SIG-M5 treated with dmso at 0.1 percent for 504 hours (cell line): ENCODE measurements at regions not wholly inside any gene's neighbourhood (a gene's known extent, or its start where the extent isn't known, plus 50 kb on each side); places are given as distances from the start of the nearest gene placed in this dataset.
"Not testable (repeated sequence)": the region's sequence is repeated elsewhere in the genome, so short reads cannot be mapped to it uniquely, and the experiment has no call there.

ENCODE experiments used
- DNase-seq: peaks from one replicate; lab custom pipeline; 2025; ENCODE audit not compliant: unreplicated experiment; lab: John Stamatoyannopoulos, UW

- DNase-seq = not testable (repeated sequence)
These were observed 757.5 kb downstream of the NR2F1-AS1 start for GRCh38 chr5:92823551-92823950.

GRCh38 chr5:92822183-92822582 lies 758.8 kb downstream of the NR2F1-AS1 start:
- DNase-seq = no peak

- no peak for DNase-seq
These were observed 771.1 kb downstream of the NR2F1-AS1 start for GRCh38 chr5:92809855-92810465.

DNA sequence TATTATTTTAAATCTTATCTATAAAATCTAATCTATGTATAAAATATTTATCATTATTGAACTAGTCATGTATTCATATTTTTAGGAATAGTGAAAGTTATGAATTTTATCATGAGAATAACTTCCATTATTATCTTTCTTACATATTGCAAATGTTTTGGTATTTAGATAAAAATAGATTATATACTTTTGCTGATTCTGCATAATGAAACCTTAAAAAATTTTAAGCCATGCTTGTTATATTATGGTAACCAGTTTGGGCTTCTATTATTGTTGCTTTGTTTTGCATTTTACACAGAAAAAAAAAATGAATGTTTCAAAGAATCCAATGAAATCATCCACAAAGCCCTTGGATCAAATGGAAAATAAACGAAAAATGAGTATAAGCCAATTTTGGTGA lies 772.5 kb downstream of the NR2F1-AS1 start:
- no peak for DNase-seq

DNA sequence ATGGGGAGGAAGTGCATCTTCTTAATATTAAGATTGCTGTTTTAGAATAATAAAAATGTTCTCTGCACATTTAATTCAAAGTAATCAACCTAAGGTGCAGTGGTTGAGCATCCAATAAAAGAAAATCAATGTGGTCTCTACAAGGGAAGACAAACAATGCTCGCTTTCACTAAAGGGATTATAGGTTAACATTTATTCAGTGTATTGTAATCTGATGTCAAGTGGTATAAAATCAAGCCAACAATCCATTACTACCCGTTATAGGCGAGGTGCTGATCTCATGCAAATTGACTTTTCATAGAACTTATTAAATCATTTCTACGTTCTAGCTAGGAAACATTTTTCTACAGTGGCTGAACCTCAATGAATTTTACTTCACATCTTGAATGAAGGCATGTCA lies 773.9 kb downstream of the NR2F1-AS1 start:
- no peak for DNase-seq

GRCh38 chr5:92805446-92805845 lies 775.6 kb downstream of the NR2F1-AS1 start:
- no peak for DNase-seq

GRCh38 chr5:92801911-92802310 lies 779.1 kb downstream of the NR2F1-AS1 start:
- DNase-seq = no peak

DNA sequence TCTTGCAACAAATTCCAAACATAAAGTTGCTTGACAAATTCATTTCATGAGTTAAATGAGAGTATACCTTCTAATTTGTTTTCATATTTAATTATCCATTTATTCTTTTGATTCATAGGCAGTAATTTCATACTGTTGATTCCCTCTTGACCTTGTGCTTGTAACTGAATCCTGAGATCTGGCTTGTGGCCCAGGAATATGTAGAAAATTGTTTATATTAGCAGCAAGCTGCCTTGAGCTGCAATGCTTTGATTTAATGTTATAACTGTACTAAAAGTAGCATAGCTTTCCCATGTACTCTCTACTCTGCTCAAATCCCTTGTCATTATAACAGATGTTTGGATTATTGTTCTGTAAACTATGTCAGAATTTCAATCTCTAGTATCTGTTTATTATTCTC lies 780.7 kb downstream of the NR2F1-AS1 start:
- no peak for DNase-seq

GRCh38 chr5:92795633-92796032 lies 785.4 kb downstream of the NR2F1-AS1 start:
- DNase-seq = no peak

DNA sequence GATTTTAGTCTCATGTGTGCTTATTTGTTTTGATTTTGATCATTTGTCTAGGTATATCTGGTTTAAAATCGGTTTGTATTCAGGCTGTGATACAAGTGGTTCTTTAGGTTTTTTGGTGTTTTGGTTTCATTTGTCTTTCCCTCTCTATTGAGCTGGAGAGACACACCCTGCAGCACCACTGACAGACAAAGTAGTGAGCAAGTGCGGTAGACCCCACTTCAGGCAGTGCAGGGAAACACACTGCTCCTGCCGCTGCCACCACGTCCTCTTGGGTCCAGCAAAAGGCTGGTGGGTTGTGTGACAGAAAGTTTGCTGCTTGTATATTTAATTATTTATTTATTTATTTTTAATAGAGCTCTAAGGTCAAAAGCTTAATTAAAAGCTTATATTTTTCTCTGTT lies 801.0 kb downstream of the NR2F1-AS1 start:
- DNase-seq = no peak

DNA sequence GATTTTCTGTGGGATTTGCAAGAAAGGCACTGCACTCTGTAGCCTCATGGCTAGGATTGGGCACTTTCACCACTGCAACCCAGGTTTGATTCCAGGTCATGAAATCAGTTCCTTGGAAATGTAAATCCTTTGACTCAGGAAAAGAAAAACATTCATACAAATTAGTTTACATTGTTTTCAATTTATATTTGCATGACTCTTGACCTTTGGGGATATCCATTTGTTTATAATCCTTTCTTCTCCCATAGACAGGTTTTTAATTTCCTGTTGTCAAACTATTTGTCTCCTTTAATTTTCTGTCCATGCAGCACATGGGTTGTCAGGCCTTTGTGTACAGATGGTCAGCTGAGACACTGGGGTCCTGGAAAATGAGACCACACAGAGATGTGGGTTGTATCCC lies 801.5 kb downstream of the NR2F1-AS1 start:
- DNase-seq = no peak

DNA sequence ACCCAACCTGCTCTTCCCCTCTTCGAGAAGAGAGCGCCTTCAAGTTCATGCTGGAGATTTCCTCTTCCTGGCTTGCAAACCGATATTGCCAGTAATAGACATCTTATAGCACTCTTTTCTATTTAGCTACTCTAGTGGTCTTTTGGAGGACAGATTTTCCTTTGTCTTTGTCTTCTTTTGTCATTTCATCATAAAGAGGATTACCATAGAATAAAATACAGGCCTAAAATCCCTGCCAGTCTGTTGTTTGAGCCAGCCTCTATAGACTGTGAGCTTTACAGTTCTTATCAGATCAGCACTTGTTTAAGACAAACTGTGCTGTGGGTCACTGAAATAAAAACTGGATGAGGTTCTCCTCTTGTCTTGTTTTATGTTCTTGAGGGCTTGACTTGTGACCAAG lies 802.8 kb downstream of the NR2F1-AS1 start:
- no peak for DNase-seq

GRCh38 chr5:92777421-92777820 lies 803.6 kb downstream of the NR2F1-AS1 start:
- DNase-seq = no peak

- DNase-seq = no peak
These were observed 805.1 kb downstream of the NR2F1-AS1 start for GRCh38 chr5:92775711-92776615.

DNA sequence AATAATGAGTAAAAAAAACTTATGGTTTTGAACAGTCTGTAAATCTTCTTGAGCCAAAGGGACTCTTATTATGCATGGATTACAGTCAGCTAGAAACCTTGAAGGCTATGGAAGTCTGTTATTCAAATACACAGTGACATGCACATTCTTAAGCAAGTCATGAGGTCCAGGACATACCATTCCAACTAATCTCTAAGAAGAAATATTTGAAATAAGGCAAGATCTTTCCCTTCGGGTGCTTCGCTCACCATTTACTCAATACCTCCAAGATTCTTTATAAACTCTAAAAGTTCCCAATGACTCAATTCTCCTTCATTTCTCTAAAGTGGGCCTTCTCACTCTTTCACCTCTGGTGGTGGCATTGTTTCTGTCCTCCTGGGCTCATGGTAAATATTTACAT lies 811.0 kb downstream of the NR2F1-AS1 start:
- DNase-seq = no peak

GRCh38 chr5:92761585-92761984 lies 819.4 kb downstream of the NR2F1-AS1 start:
- no peak for DNase-seq

- DNase-seq = no peak
These were observed 820.5 kb downstream of the NR2F1-AS1 start for GRCh38 chr5:92760550-92760949.

GRCh38 chr5:92758552-92758951 lies 822.5 kb downstream of the NR2F1-AS1 start:
- DNase-seq = no peak

DNA sequence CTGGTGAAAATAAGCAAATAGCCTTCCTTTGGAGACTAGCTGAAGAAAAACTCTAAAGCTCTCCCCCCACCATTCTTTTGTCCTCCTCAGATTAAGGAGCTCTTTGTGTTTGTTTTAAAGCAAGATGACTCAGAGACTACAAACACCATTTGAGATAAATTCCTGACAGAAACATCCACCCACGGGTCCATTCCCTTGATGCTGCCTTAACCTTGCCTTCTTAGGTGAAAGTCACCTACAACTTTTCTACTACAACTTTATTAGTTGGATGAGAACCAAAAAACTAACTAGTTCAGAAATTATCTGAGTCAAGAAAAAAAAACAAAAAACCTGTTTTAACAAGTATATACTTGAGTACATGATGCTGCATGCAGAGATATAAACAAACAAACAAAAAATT lies 831.1 kb downstream of the NR2F1-AS1 start:
- DNase-seq = no peak

- DNase-seq = no peak
These were observed 832.8 kb downstream of the NR2F1-AS1 start for GRCh38 chr5:92748072-92748676.

DNA sequence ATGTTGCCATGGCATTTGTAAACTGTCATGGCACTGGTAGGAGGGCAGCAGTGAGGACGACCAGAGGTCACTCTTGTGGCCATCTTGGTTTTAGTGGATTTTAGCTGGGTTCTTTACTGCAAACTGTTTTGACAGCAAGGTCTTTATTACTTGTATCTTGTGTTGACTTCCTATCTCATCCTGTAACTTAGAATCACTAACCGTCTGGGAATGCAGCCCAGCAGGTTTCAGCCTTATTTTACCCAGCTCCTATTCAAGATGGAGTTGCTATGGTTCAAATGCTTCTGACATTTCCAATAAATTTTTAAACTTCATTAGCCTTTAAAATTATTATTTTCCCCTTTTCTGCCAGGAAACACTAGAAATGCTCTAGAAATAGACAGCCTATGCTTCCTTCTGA lies 839.1 kb downstream of the NR2F1-AS1 start:
- DNase-seq = no peak
